Astrocyte (in vitro differentiated cells and primary cell): ENCODE measurements at regions not wholly inside any gene's neighbourhood (a gene's known extent, or its start where the extent isn't known, plus 50 kb on each side); places are given as distances from the start of the nearest gene placed in this dataset.

Source experiments
- DNase-seq: peaks from one replicate; pipeline ENCODE4 v3.0.0-alpha.2; 2010; ENCODE audit warnings: low read depth
- FAIRE-seq: peaks from 2 replicates; lab custom pipeline; 2011; peaks lifted over from hg19 to GRCh38; lab: Jason Lieb, UNC
- H2AFZ ChIP-seq: 2 replicates; pipeline ENCODE4 v1.6.0; 2012; ENCODE audit warnings: low read depth, low read length, inconsistent platforms
- H3K27ac ChIP-seq: 2 replicates; pipeline ENCODE4 v1.5.1; 2011; ENCODE audit warnings: low read depth, low read length, inconsistent platforms
- H3K27me3 ChIP-seq: 2 replicates; pipeline ENCODE4 v1.6.0; 2011; ENCODE audit warnings: low read length, inconsistent platforms; ENCODE audit not compliant: insufficient read depth
- H3K36me3 ChIP-seq: 2 replicates; pipeline ENCODE4 v1.5.1; 2011; ENCODE audit warnings: low read length, inconsistent platforms; ENCODE audit not compliant: insufficient read depth
- H3K4me1 ChIP-seq: 2 replicates; pipeline ENCODE4 v1.5.1; 2011; ENCODE audit warnings: low read length, inconsistent platforms; ENCODE audit not compliant: insufficient read depth
- H3K4me2 ChIP-seq: 2 replicates; pipeline ENCODE4 v1.6.0; 2012; ENCODE audit warnings: low read length, inconsistent platforms
- H3K4me3 ChIP-seq: 2 replicates; pipeline ENCODE4 v1.5.1; 2011; ENCODE audit warnings: low read depth, mild to moderate bottlenecking, low read length, inconsistent platforms; ENCODE audit not compliant: insufficient read depth
- H3K79me2 ChIP-seq: 2 replicates; pipeline ENCODE4 v1.6.0; 2012; ENCODE audit warnings: mild to moderate bottlenecking, low read length, inconsistent platforms; ENCODE audit not compliant: insufficient read depth
- H3K9ac ChIP-seq: 2 replicates; pipeline ENCODE4 v1.6.0; 2012; ENCODE audit warnings: mild to moderate bottlenecking, low read length, inconsistent platforms
- H3K9me3 ChIP-seq: 2 replicates; pipeline ENCODE4 v1.5.1; 2012; ENCODE audit warnings: low read depth, mild to moderate bottlenecking, low read length, inconsistent platforms; ENCODE audit not compliant: insufficient read depth
- H4K20me1 ChIP-seq: 2 replicates; pipeline ENCODE4 v1.6.0; 2012; ENCODE audit warnings: low read length, inconsistent platforms; ENCODE audit not compliant: insufficient read depth
- H3K27ac Mint-ChIP-seq: one replicate; pipeline ENCODE4 v1.8.0; 2021; ENCODE audit warnings: mild to moderate bottlenecking, mixed read lengths; ENCODE audit not compliant: unreplicated experiment
- H3K27me3 Mint-ChIP-seq: one replicate; pipeline ENCODE4 v1.8.0; 2021; ENCODE audit warnings: low read depth, mixed read lengths; ENCODE audit not compliant: unreplicated experiment
- H3K36me3 Mint-ChIP-seq: one replicate; pipeline ENCODE4 v1.8.0; 2021; ENCODE audit warnings: low read depth, mixed read lengths; ENCODE audit not compliant: unreplicated experiment
- H3K4me1 Mint-ChIP-seq: one replicate; pipeline ENCODE4 v1.8.0; 2021; ENCODE audit warnings: low read depth, mixed read lengths; ENCODE audit not compliant: unreplicated experiment
- H3K4me3 Mint-ChIP-seq: one replicate; pipeline ENCODE4 v1.8.0; 2021; ENCODE audit warnings: mild to moderate bottlenecking, moderate library complexity, mixed read lengths; ENCODE audit not compliant: unreplicated experiment
- H3K9me3 Mint-ChIP-seq: one replicate; pipeline ENCODE4 v1.8.0; 2021; ENCODE audit warnings: mild to moderate bottlenecking, mixed read lengths; ENCODE audit not compliant: unreplicated experiment
- EZH2 ChIP-seq: IDR thresholded peaks from 2 replicates; pipeline ENCODE4 v1.6.1; 2012; ENCODE audit warnings: mild to moderate bottlenecking, low read length, inconsistent platforms; ENCODE audit not compliant: insufficient read depth
- TF ChIP-seq, protein P1 (sequence below): IDR thresholded peaks from 2 replicates; pipeline ENCODE4 v1.5.1; 2011; ENCODE audit warnings: low read depth, mild to moderate bottlenecking, inconsistent platforms, low read length, moderate library complexity; ENCODE audit not compliant: insufficient read depth

DNA sequence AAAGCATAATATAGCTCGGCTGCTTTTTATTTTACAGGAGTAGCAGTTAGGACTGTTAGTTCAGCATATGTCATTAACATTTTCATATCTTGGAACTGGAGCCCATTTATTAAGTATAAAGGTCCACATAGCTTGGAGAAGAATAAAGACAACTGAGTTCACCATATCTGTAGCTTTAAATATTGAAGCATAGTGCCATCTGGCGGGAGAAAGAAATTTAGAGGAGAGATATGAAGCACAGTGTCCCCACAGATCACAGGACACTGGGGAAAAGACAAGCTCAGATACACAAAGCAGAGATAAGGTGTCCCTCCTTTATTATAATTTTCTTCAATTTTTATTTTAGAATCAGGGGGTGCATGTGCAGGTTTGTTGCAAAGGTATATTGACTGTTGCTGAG, 104.7 kb upstream of the FREM2 start:
- no peak overlapping the region for H2AFZ ChIP-seq
- no peaks in the 10 kb centered on the region for H3K79me2 ChIP-seq
- no peak overlapping the region for H3K4me3 ChIP-seq
- H3K9me3 ChIP-seq = no peaks in the 10 kb centered on the region
- H3K9me3 Mint-ChIP-seq = no peaks in the 10 kb centered on the region
- no peak overlapping the region for H3K27ac ChIP-seq
- no peak for FAIRE-seq
- H3K36me3 ChIP-seq = no peaks in the 10 kb centered on the region
- peak; percentile 25 for DNase-seq
- H3K4me3 Mint-ChIP-seq = no peak overlapping the region
- H3K9ac ChIP-seq = no peak overlapping the region
- no peak overlapping the region for H3K4me2 ChIP-seq
- no peaks in the 10 kb centered on the region for H4K20me1 ChIP-seq
- no peaks in the 10 kb centered on the region for H3K27me3 ChIP-seq
- no peaks in the 10 kb centered on the region for H3K27me3 Mint-ChIP-seq
- H3K36me3 Mint-ChIP-seq = no peaks in the 10 kb centered on the region
- TF ChIP-seq EZH2 = no peak
- TF ChIP-seq, protein P1, sequence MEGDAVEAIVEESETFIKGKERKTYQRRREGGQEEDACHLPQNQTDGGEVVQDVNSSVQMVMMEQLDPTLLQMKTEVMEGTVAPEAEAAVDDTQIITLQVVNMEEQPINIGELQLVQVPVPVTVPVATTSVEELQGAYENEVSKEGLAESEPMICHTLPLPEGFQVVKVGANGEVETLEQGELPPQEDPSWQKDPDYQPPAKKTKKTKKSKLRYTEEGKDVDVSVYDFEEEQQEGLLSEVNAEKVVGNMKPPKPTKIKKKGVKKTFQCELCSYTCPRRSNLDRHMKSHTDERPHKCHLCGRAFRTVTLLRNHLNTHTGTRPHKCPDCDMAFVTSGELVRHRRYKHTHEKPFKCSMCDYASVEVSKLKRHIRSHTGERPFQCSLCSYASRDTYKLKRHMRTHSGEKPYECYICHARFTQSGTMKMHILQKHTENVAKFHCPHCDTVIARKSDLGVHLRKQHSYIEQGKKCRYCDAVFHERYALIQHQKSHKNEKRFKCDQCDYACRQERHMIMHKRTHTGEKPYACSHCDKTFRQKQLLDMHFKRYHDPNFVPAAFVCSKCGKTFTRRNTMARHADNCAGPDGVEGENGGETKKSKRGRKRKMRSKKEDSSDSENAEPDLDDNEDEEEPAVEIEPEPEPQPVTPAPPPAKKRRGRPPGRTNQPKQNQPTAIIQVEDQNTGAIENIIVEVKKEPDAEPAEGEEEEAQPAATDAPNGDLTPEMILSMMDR = peak; percentile 56
- no peaks in the 10 kb centered on the region for H3K4me1 Mint-ChIP-seq
- H3K4me1 ChIP-seq = no peaks in the 10 kb centered on the region
- H3K27ac Mint-ChIP-seq = no peak overlapping the region

DNA sequence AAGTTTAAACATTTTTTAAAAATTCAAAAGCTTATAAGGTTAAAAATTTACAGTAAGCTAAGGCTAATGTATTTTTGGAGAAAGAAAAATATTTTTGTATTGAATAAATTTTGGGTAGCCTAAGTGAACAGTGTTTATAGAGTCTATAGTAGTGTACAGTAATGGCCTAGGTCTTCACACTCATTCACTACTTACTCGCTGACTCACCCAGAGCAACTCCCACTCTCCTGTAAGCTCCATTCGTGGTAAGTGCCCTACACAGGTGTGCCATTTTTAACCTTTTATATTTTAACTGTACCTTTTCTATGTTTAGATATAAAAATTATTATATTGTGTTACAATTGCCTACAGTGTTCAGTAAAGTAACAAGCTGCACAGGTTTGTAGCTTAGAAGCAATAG, 96.6 kb upstream of the FREM2 start:
- Histone ChIP-seq H3K79me2 (no peaks in the 10 kb centered on the region), H4K20me1 (no peaks in the 10 kb centered on the region), H3K27me3 (no peaks in the 10 kb centered on the region), H2AFZ (no peak overlapping the region), H3K9ac (no peak overlapping the region), H3K27ac (no peak overlapping the region), H3K9me3 (peaks cover 2% of the 10 kb centered on the region), H3K36me3 (no peaks in the 10 kb centered on the region), H3K4me3 (no peak overlapping the region), H3K4me2 (no peak overlapping the region), H3K4me1 (no peaks in the 10 kb centered on the region)
- peaks cover 4% of the 10 kb centered on the region for H3K9me3 Mint-ChIP-seq
- H3K4me1 Mint-ChIP-seq = no peaks in the 10 kb centered on the region
- no peak overlapping the region for H3K4me3 Mint-ChIP-seq
- FAIRE-seq (no peak), DNase-seq (no peak)
- no peaks in the 10 kb centered on the region for H3K27me3 Mint-ChIP-seq
- H3K27ac Mint-ChIP-seq = no peak overlapping the region
- TF ChIP-seq, protein P1 = no peak
- H3K36me3 Mint-ChIP-seq = no peaks in the 10 kb centered on the region

DNA sequence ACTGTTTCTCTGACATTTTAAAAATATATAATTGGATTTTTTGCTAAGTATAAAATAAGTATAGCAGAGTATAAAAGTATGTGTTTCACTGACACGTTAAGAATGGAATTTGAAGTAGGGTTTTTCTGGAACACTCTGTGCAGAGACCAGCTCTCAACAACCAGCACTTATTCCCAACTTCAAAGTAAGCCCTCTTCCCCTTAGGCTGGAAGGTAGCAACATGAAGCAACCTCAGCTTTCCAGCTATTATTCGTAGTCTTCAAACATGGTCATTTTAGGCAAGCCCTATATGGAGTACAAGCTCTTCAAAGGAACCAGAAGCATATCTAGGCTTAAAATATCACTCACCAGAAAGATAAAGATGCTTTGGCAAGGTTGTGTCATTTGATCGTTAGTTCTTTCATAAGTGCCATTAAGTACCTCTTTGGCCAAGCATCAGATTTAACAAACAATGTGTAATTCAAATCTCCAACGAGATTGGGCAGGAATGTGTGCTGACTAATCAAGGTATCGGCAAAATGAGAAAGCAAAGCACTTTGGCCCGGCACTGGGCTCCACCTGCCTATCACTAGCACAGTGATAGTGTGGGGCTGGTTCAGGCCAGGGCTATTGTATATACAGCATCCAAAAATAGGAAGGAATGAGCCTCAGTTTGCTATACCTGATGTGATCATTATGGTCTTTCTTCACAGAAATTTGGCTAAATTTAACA, 95.9 kb upstream of the FREM2 start:
- no peaks in the 10 kb centered on the region for H3K36me3 Mint-ChIP-seq
- H4K20me1 ChIP-seq = no peaks in the 10 kb centered on the region
- no peaks in the 10 kb centered on the region for H3K4me1 ChIP-seq
- H3K36me3 ChIP-seq = no peaks in the 10 kb centered on the region
- no peak overlapping the region for H3K27ac Mint-ChIP-seq
- DNase-seq (no peak), FAIRE-seq (no peak)
- no peak overlapping the region for H3K4me3 ChIP-seq
- H3K27ac ChIP-seq = no peak overlapping the region
- H3K27me3 Mint-ChIP-seq = no peaks in the 10 kb centered on the region
- no peak overlapping the region for H3K4me3 Mint-ChIP-seq
- no peaks in the 10 kb centered on the region for H3K27me3 ChIP-seq
- no peak overlapping the region for H3K4me2 ChIP-seq
- H3K4me1 Mint-ChIP-seq = no peaks in the 10 kb centered on the region
- peaks cover 2% of the 10 kb centered on the region for H3K9me3 ChIP-seq
- no peak overlapping the region for H2AFZ ChIP-seq
- no peaks in the 10 kb centered on the region for H3K79me2 ChIP-seq
- H3K9ac ChIP-seq = no peak overlapping the region
- TF ChIP-seq EZH2 = no peak
- TF ChIP-seq, protein P1 = no peak
- H3K9me3 Mint-ChIP-seq = peaks cover 4% of the 10 kb centered on the region
